ENCODE measurements at regions not wholly inside any gene's neighbourhood (a gene's known extent, or its start where the extent isn't known, plus 50 kb on each side); places are given as distances from the start of the nearest gene placed in this dataset.

DNA sequence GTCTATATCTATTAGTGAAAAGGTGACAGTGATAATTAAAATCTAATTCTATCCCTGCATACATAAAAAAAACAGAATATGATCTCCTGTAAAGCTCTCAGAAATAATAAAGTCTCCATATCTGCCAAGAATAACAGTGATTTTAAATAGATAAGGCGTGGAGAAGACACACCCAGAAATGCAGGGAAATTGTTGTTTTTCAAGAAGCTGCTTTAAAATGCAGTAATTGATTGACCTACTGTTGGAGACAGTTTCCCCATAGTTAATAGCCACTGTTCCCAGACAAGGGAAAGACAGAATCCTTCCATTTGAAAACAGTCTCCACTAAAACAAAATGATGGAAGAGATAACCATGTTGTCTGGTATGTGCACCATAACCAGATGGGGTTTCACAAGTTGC is 571.5 kb upstream of the CDH5 start:
- TF ChIP-seq POLR2A (IDR thresholded peaks at IDR 0.05; ENCODE audit: low read depth, low read length) (no peak), TAF1 (IDR thresholded peaks at IDR 0.05; ENCODE audit: low read depth, low read length) (no peak), POLR2AphosphoS5 (IDR thresholded peaks at IDR 0.05; ENCODE audit: low read depth, low read length) (no peak)
